HCT116 (cell line): ENCODE measurements at regions not wholly inside any gene's neighbourhood (a gene's known extent, or its start where the extent isn't known, plus 50 kb on each side); places are given as distances from the start of the nearest gene placed in this dataset.
"Not testable (repeated sequence)": the region's sequence is repeated elsewhere in the genome, so short reads cannot be mapped to it uniquely, and the experiment has no call there.

Source experiments
- CTCF ChIP-seq, 3 experiments: fragments of 200-600 bp in 1 of 3; sonication (generic) in 1 of 3; IDR thresholded peaks in 2 of 3; conservative IDR thresholded peaks in 1 of 3; 2 replicates each; pipeline ENCODE4 v1.5.1; 2012 to 2017; ENCODE audit warnings: low read depth in 2 of 3, low read length in 2 of 3, antibody characterized with exemption in 1 of 3, borderline replicate concordance in 1 of 3, control low read depth in 1 of 3, mild to moderate bottlenecking in 1 of 3, mixed read lengths in 1 of 3, mixed run types in 1 of 3, moderate library complexity in 1 of 3; ENCODE audit not compliant: insufficient read depth in 1 of 3
- EZH2 ChIP-seq: fragments of 200-600 bp; sonication (generic); IDR thresholded peaks from 2 replicates; pipeline ENCODE4 v1.6.1; 2017; ENCODE audit warnings: antibody characterized with exemption, mixed run types
- EZH2phosphoT487 ChIP-seq: fragments of 200-600 bp; IDR thresholded peaks from 2 replicates; pipeline ENCODE4 v1.6.1; 2018; ENCODE audit warnings: antibody characterized with exemption, borderline replicate concordance
- POLR2A ChIP-seq: IDR thresholded peaks from 2 replicates; pipeline ENCODE4 v1.7.0; 2011; ENCODE audit warnings: borderline replicate concordance; ENCODE audit not compliant: insufficient read depth, insufficient read length; ENCODE audit errors: extremely low read depth
- REST ChIP-seq: IDR thresholded peaks from 2 replicates; pipeline ENCODE4 v1.6.1; 2012; ENCODE audit warnings: low read depth

GRCh38 chr5:52029836-52030235 lies 646.6 kb downstream of the ISL1 start:
- not testable (repeated sequence) for TF ChIP-seq REST; CTCF (IDR thresholded peaks at IDR 0.05 in 2 of 3, conservative IDR thresholded peaks at IDR 0.05 in 1 of 3; ENCODE audit: borderline replicate concordance in 1 of 3, insufficient read depth in 1 of 3, low read depth in 2 of 3, low read length in 2 of 3); EZH2phosphoT487; POLR2A; EZH2
